ENCODE measurements at regions not wholly inside any gene's neighbourhood (a gene's known extent, or its start where the extent isn't known, plus 50 kb on each side); places are given as distances from the start of the nearest gene placed in this dataset.
A peak's percentile ranks its signal among the peaks of the same experiment; 100 is the strongest.

DNA sequence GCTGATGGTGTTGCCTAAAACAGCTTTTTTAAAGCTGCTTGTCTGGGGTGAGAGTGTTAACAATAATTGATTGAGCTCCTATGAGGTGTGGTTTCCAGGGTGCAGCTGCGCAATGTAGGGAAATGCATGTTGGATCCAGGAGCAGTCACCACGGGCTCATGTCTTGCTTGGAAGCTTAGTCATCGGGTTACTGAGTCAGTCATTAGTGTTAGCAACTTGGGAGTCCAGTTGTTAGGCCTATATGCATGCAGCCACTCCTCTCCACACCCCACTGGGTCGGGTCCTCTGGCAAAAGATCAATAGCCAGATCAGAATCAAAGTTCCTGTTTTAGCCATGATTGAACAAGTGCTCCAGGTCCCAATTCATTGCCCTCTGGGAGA lies 271.7 kb upstream of the CHD6 start:
- H3K4me3 ChIP-seq = no peak overlapping the region
- H4K20me1 ChIP-seq (ENCODE audit: insufficient read depth) = no peaks in the 10 kb centered on the region
- no peak overlapping the region for H3K4me2 ChIP-seq (ENCODE audit: unreplicated experiment)
- H3K27me3 ChIP-seq (replicated peaks; ENCODE audit: insufficient read depth) = no peaks in the 10 kb centered on the region
- in situ Hi-C loops (cut with MboI) = no loop called here
- H3K27ac ChIP-seq = no peak overlapping the region
- no peaks in the 10 kb centered on the region for H3K79me2 ChIP-seq (ENCODE audit: insufficient read depth)
- 0 to 1% methylated on average over 4 of the region's 4 CpGs for WGBS, 2 experiments (ENCODE audit: low coverage in 1 of 2, low lambda C conversion rate in 2 of 2, missing lambda C conversion rate in 2 of 2)
- no peaks in the 10 kb centered on the region for H3K9me2 ChIP-seq (ENCODE audit: insufficient read depth)
- no peak overlapping the region for H2AFZ ChIP-seq
- no peaks in the 10 kb centered on the region for H3K36me3 ChIP-seq (ENCODE audit: low read depth)
- H3K9me3 ChIP-seq (ENCODE audit: low read depth) = no peaks in the 10 kb centered on the region
- H3K4me1 ChIP-seq (ENCODE audit: insufficient read depth) = no peaks in the 10 kb centered on the region
- peak; percentile 15 for DNase-seq
- no peak overlapping the region for H3K9ac ChIP-seq
- TF ChIP-seq EZH2 (IDR thresholded peaks at IDR 0.05; ENCODE audit: insufficient read depth, poor library complexity, severe bottlenecking) = no peak
- TF ChIP-seq EZH2phosphoT487 (IDR thresholded peaks at IDR 0.05; ENCODE audit: insufficient read depth, low read depth) = no peak
- no peaks in the 10 kb centered on the region for H3F3A ChIP-seq (ENCODE audit: insufficient read depth)

DNA sequence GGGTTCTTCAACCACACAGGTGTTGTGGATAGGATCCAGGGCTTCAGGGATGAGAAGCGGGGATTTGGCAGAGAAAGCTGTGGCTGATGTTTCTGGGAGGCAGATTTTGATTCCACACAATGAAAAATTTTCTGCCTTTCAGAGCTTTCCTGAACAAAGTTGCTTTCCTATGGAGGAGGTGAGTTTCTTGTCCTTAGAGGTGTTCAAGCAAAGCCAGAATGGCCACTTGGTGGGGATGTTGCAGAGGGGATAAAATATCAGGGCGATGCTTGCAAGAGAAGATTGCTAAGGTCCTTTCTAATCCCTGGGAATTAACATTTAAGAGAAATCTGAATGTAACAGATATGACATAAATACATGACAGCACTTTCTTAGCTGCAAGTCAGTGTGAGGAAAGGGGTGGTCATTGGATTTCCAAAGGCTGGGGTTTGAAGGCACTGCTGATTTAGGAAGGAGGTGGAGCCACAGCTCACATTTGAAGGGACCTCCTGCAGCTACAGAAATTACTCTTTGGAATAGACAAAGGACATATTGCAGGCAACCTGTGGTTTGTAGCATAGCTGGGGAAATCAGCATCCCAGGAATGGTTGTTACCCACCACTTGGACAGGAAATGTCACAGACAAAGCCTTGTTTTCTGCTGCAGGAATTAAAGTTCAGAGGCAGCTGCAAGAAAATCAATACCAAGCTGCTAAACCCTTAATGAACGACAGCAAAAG lies 271.1 kb upstream of the CHD6 start:
- in situ Hi-C loops (cut with MboI) = no loop called here
- TF ChIP-seq EZH2 (IDR thresholded peaks at IDR 0.05; ENCODE audit: insufficient read depth, poor library complexity, severe bottlenecking) (no peak), EZH2phosphoT487 (IDR thresholded peaks at IDR 0.05; ENCODE audit: insufficient read depth, low read depth) (no peak)
- 1 to 5% methylated on average over 3 of the region's 3 CpGs for WGBS, 2 experiments (ENCODE audit: low coverage in 1 of 2, low lambda C conversion rate in 2 of 2, missing lambda C conversion rate in 2 of 2)

DNA sequence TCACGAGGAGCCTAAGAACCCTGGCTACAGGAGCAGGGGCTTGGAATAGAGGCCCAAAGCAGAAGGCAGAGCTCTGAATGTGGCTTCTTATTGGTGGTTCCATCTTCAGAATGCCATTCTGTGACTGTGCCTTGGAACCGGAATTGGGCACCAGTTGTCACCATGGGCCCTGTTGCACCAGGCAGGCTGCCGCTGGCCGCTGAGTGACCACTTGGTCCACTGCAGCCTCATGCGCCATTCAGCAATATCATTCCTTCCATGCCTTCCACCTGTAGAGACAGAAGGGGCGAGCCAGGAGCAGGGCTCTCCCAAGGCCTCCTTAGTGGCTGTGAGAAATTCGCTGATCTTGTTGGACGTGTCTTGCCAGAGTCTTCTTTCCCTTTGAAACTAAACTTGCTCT lies 270.3 kb upstream of the CHD6 start:
- TF ChIP-seq EZH2 (IDR thresholded peaks at IDR 0.05; ENCODE audit: insufficient read depth, poor library complexity, severe bottlenecking) = no peak
- TF ChIP-seq EZH2phosphoT487 (IDR thresholded peaks at IDR 0.05; ENCODE audit: insufficient read depth, low read depth) = no peak
- Histone ChIP-seq H3K4me3 (no peak overlapping the region), H2AFZ (no peak overlapping the region), H3K27ac (no peak overlapping the region), H3K36me3 (ENCODE audit: low read depth) (no peaks in the 10 kb centered on the region), H3F3A (ENCODE audit: insufficient read depth) (no peaks in the 10 kb centered on the region), H3K9ac (no peak overlapping the region), H3K27me3 (replicated peaks; ENCODE audit: insufficient read depth) (no peaks in the 10 kb centered on the region), H4K20me1 (ENCODE audit: insufficient read depth) (no peaks in the 10 kb centered on the region), H3K9me2 (ENCODE audit: insufficient read depth) (no peaks in the 10 kb centered on the region), H3K9me3 (ENCODE audit: low read depth) (no peaks in the 10 kb centered on the region), H3K4me2 (ENCODE audit: unreplicated experiment) (no peak overlapping the region), H3K79me2 (ENCODE audit: insufficient read depth) (no peaks in the 10 kb centered on the region), H3K4me1 (ENCODE audit: insufficient read depth) (no peaks in the 10 kb centered on the region)
- in situ Hi-C loops (cut with MboI) = no loop called here
- DNase-seq = no peak
- WGBS, 2 experiments (ENCODE audit: low coverage in 1 of 2, low lambda C conversion rate in 2 of 2, missing lambda C conversion rate in 2 of 2) = 56 to 57% methylated on average over 8 of the region's 8 CpGs

More for the DNA sequence above, 271.1 kb upstream of the CHD6 start:
- Histone ChIP-seq H3K36me3 (ENCODE audit: low read depth) (no peaks in the 10 kb centered on the region), H3K4me1 (ENCODE audit: insufficient read depth) (no peaks in the 10 kb centered on the region), H3K9ac (no peak overlapping the region), H3K79me2 (ENCODE audit: insufficient read depth) (no peaks in the 10 kb centered on the region), H4K20me1 (ENCODE audit: insufficient read depth) (no peaks in the 10 kb centered on the region), H3K9me2 (ENCODE audit: insufficient read depth) (no peaks in the 10 kb centered on the region), H3K27ac (no peak overlapping the region), H3F3A (ENCODE audit: insufficient read depth) (no peaks in the 10 kb centered on the region), H3K9me3 (ENCODE audit: low read depth) (no peaks in the 10 kb centered on the region), H3K27me3 (replicated peaks; ENCODE audit: insufficient read depth) (no peaks in the 10 kb centered on the region), H3K4me3 (no peak overlapping the region), H3K4me2 (ENCODE audit: unreplicated experiment) (no peak overlapping the region), H2AFZ (no peak overlapping the region)
- no peak for DNase-seq

DNA sequence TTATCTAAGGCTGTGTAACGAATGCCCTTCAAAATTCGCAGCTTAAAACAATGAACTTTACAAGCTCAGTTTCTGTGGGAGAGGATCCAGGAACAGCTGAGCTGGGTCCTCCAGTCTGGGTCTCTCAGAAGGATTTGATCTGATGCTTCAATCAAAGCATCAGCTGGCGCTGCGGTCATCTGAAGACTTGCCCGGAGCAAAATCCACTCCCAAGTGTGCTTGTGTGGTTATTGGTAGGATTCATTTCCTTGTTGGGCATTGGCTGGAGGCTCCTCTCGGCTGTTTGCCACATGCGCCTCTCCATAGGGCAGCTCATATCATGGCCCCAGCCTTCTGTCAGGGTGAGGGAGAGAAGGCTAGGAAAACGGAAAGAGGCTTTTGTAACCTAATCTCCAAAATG lies 269.3 kb upstream of the CHD6 start:
- 36 to 39% methylated on average over 8 of the region's 8 CpGs for WGBS, 2 experiments (ENCODE audit: low coverage in 1 of 2, low lambda C conversion rate in 2 of 2, missing lambda C conversion rate in 2 of 2)

More for the DNA sequence above, 269.3 kb upstream of the CHD6 start:
- H3K27me3 ChIP-seq (replicated peaks; ENCODE audit: insufficient read depth) = no peaks in the 10 kb centered on the region
- no peaks in the 10 kb centered on the region for H3K9me2 ChIP-seq (ENCODE audit: insufficient read depth)
- H3F3A ChIP-seq (ENCODE audit: insufficient read depth) = no peaks in the 10 kb centered on the region
- H3K4me2 ChIP-seq (ENCODE audit: unreplicated experiment) = no peak overlapping the region
- H3K4me1 ChIP-seq (ENCODE audit: insufficient read depth) = no peaks in the 10 kb centered on the region
- in situ Hi-C loops (cut with MboI) = no loop called here
- H3K9ac ChIP-seq = no peak overlapping the region
- H3K27ac ChIP-seq = no peak overlapping the region
- no peaks in the 10 kb centered on the region for H3K79me2 ChIP-seq (ENCODE audit: insufficient read depth)
- no peak for DNase-seq
- TF ChIP-seq EZH2phosphoT487 (IDR thresholded peaks at IDR 0.05; ENCODE audit: insufficient read depth, low read depth) = no peak
- TF ChIP-seq EZH2 (IDR thresholded peaks at IDR 0.05; ENCODE audit: insufficient read depth, poor library complexity, severe bottlenecking) = no peak
- no peak overlapping the region for H3K4me3 ChIP-seq
- H4K20me1 ChIP-seq (ENCODE audit: insufficient read depth) = no peaks in the 10 kb centered on the region
- H3K9me3 ChIP-seq (ENCODE audit: low read depth) = no peaks in the 10 kb centered on the region
- H2AFZ ChIP-seq = no peak overlapping the region
- no peaks in the 10 kb centered on the region for H3K36me3 ChIP-seq (ENCODE audit: low read depth)
